ENCODE measurements at regions not wholly inside any gene's neighbourhood (a gene's known extent, or its start where the extent isn't known, plus 50 kb on each side); places are given as distances from the start of the nearest gene placed in this dataset.

DNA sequence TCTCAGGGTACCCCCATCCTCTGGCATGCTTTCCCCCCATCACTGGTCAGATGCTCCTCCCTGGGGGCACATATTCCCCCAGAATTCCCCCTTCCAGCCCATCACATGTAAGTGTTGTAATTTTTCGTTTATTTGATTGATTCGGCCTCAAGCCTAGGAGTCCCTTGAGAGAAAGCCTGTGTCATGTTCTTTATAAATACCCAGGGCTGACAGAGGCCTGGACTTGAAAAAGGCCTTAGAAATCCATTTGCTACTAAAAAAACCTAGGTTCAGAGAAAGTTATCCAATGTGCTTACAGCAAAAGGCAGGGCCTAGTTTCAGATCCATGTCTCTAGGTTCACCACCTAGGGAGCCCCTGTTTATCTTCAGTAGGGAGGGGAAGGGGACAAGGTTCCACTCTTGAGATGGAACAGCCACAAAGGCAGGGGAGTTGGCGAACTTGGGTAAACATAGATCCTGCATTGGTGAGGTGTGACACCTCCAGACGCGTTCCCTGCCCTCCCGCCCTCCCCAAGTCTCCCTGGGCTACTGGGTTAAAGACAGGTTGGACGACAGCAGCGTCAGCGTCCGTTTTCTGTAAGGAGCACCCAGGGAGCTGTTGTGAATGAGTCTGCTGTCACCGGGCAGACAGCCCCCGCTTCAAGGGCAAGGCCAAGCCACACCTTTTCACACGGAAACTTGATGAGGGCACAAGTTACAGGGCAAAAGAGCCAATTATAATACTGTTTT, 147.8 kb downstream of the EN1 start:
- no peak for DNase-seq (ENCODE audit: low read depth in 2 of 3, low spot score in 1 of 3)

DNA sequence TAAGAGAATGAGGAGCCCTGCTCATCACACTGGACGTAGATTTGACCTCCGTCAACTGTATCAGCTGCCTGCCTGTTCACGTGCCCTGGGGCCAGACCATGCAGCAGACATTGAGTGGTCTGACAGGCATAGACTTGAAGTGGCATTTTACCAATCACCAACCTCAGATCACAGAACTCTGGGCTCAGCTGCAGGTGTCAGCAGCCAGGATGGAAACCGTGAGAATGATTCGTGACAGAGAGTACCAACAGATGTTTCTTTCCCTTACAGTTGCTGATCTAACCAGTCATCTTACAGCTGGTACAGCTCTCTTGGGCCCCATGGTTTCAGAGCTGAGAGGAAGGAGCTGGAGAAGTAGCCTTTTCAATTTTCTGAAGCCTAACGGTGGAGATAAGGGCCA, 148.9 kb downstream of the EN1 start:
- no peak for DNase-seq (ENCODE audit: low read depth in 2 of 3, low spot score in 1 of 3)

DNA sequence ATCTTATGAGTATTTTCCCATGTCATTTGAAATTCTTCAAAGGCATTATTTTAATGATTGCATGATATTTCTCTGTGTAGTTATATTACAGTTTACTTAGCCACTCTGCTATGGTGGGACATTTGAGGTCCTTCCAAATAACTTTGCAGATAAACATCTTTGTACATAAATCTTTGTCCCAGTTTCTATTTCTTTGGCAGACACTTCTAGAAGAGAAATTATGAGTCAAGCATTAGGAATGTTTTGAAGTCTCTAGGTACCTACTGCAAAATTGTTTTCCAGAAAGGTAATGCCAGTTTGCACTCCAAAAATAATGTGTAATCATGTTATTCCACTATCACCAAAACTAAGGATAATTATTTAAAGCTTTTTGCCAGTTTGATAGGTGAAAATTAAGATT, 149.7 kb downstream of the EN1 start:
- DNase-seq (ENCODE audit: low read depth in 2 of 3, low spot score in 1 of 3): no peak

DNA sequence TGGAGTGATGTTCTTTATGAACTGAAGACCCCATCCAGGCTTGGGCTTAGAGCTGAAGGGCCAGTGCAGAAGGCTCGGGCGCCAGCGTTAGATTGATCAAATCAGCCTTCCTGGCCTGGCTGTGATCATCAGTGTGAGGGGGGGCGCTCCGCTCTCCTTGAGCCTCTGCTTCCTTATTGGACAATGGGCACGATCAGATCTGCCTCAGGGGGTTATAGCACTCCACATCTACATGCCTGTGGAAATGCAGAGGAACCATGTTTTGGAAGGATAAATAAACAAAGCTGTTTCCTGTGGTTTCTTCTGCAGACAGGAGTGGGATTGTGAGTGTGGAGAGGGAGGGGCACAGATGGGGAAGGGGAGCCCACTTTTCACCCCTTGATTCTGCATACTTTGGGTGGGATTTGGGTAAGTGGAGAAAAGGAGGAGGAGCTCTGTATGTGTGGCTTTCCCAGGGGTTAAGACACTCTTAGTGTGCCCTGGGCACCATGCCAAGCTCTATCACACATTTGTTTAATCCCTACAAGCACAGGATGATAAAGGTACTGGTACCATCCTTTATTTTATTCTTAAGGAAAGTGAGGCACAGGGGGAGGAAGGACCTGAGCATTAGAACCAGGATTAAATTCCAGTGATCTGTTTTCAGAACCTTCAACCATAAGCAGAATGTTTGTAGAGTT, 150.5 kb downstream of the EN1 start:
- no peak for DNase-seq (ENCODE audit: low read depth in 2 of 3, low spot score in 1 of 3)

DNA sequence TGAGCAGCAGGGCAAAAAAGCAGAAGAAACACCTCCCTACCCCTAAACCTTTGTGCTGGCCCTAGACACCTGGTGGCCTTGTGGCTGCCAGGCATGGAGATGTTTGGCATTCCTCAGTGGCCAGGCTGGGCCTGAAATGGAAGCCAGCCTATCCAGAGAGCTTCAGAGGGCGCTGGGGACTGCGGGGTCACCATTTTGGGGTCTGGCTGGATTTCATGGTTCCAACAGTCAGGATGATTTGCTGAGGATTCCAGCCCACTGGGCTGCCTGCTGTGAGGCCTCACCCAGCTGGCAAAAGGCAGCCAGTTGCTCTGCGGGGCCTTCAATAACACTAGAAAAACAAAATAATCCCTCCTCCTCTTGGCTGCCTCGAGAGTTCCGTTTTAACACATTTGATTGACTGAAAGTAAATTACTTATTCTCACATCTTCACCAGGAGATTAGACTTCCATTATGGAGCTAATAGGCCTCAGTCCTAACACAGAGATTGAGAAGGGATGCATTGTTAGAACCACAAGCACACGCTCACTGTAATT, 154.1 kb downstream of the EN1 start:
- DNase-seq (ENCODE audit: low read depth in 2 of 3, low spot score in 1 of 3): no peak

DNA sequence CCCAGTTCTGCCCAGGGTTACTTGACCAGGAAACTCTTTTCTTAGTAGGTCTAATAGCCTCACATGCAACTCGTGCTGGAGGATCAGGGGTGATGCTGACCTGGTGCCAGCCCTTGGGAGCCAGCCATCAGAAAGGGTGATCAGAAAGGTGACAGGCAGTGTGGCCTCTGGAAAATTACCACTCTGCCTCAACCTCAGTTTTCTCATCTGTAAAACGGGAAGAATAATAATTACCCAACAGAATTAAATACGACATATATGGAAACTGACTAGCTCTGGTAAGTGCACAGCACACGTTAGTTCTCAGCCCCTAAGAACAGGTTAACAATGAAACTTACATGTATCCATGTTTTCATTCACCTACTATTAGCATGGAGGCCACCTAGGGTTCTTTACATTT, 157.6 kb downstream of the EN1 start:
- DNase-seq (ENCODE audit: low read depth in 2 of 3, low spot score in 1 of 3): no peak

DNA sequence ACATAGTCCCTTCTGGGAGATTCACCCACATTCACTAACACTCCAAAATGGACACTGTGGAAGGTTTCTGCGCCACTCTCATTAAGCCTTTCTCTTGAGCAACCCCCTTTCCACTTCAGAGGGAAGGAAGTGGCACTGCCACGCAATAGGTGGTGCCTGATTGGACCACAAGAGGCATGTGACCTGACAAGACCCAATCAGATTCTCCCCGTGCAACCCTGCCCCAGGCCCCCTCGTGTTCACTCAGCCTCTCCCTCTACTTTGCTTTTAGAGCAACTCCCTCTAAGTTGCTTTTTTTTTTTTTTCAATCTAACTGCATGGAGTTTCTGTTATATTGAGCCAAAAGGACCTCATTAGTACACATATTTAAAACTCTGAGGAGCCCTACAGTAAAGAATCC, 158.0 kb downstream of the EN1 start:
- no peak for DNase-seq (ENCODE audit: low read depth in 2 of 3, low spot score in 1 of 3)

DNA sequence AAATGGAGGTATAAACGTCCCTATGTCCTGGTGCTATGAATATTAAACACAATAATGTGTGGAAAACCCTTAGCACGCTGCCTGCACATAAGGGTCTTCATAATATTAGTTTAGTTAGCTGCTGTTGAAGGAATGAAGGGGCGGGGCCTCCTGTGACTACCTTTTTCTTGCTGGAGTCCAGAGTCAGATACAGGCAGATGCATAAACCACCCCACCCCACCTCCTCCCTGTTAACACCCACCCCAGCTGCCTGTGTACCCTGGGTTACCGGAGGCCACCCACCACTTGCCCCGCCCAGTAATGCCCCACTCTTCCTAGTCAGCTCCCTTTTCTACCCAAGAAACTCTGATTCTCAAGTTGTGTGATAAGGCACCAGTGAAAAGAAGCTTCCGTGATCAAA, 158.4 kb downstream of the EN1 start:
- DNase-seq (ENCODE audit: low read depth in 2 of 3, low spot score in 1 of 3): no peak

DNA sequence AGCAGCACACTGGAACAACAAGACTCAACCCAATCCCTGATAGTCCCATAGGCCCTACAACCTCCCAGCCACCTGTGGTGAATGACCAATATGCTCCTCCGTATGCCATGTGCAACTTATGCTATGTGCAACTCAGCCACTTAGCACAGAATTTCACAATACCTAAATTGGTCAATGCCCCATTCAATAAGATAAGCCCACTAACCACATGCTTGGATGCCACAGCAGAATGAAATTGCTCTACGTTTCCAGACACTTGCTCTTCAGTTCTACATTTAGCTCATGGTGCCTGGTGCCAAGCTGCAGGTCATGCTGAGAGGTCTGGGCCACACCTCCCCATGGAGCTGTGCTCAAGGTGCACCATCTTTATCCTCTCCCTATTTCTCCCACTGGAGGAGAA, 159.8 kb downstream of the EN1 start:
- DNase-seq (ENCODE audit: low read depth in 2 of 3, low spot score in 1 of 3): no peak

DNA sequence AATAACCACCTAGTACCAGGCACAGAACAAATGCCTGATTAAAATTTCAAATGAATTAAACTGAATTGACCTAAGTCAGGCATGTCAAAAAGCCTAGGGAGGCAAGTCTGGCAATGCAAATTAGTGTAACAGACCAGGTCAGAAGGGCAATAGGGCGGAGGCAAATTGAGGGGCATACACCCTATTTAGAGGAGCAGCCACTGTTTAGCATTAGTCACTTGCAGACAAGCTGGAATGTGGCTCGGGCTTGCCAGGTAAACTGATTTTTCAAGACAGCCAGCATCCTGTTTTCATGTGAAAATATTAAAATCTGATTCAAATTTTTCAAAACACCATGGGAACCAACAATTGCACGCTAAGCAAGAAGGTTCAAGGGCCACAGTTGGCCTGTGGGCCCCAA, 160.3 kb downstream of the EN1 start:
- DNase-seq (ENCODE audit: low read depth in 2 of 3, low spot score in 1 of 3): no peak

DNA sequence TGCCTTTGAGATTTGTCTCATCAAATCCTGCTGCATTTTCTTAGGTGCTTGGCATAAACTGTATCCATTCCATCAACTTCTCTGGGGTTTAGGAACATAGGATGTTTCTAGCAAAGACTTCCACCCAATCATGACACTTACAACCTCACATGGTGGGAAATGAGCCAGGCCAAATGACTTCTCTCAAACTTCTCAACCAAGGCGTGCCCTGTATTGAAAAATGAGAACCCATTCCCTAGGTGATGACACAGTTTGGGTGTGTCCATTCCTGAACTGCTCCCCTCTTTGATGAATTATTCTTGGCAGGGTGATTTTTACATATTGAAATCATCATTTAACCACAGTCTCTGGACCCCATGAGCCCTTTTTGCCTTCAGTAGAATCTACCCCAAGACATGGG, 161.1 kb downstream of the EN1 start:
- DNase-seq (ENCODE audit: low read depth in 2 of 3, low spot score in 1 of 3): no peak

- no peak for DNase-seq (ENCODE audit: low read depth in 2 of 3, low spot score in 1 of 3)
Measured at GRCh38 chr2:118683460-118683859, 164.0 kb downstream of the EN1 start.

GRCh38 chr2:118678985-118679384, 168.5 kb downstream of the EN1 start:
- no peak for DNase-seq (ENCODE audit: low read depth in 2 of 3, low spot score in 1 of 3)

DNA sequence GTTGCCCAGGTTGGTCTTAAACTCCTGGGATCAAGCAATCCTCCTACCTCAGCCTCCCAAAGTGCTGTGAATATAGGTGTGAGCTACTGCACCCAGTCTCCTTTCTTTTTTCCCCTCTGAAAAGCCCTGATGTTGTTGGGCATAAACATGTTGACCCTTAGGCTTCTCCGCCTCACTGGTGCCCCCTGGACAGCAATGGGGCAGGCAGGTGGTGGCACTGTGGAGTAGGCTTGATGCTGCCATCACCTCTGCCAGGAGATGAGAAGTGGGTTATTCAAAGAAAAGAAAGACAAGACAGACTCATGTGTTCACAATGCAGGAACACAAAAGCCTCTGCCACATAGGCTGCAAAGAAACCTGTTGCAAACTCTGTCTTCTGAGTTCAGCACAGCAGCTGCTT, 169.9 kb downstream of the EN1 start:
- no peak for DNase-seq (ENCODE audit: low read depth in 2 of 3, low spot score in 1 of 3)

GRCh38 chr2:118675531-118675930, 171.9 kb downstream of the EN1 start:
- no peak for DNase-seq (ENCODE audit: low read depth in 2 of 3, low spot score in 1 of 3)

GRCh38 chr2:118672571-118673158, 174.8 kb downstream of the EN1 start:
- no peak for DNase-seq (ENCODE audit: low read depth in 2 of 3, low spot score in 1 of 3)

DNA sequence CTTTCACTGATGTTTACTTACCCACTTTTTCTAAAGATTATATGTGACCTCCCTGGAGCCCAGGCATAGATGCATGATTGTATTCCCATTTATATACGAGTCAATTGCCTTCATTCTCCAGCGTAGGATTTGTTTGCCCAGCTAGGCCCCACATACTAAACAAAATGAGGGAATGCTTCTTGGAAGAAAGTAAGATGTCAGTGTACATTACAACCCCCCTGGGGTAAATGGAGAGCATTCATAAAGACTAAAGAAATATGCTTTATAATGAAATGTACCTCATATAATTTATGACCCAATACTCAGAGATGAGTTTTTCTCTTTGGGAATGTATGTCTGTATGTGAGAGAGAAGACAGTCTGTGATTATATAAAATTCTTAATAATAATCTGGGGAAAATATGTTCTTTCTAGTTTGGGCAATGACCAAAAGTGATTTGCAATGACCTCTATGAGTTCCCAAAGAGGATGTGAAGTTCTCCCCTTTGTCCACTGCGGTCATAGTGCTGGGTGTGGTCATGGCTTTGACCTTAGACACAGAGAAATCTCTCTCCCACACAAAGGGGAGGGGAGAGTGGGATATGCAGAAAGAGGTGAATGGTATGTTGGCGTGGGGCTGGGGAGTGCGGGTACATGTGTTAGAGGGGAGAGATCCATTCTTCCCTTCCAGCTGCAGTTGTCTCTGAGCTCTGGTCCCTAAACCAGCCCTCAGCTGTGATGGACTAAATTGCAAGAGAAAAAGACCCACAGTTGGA, 175.6 kb downstream of the EN1 start:
- no peak for DNase-seq (ENCODE audit: low read depth in 2 of 3, low spot score in 1 of 3)

DNA sequence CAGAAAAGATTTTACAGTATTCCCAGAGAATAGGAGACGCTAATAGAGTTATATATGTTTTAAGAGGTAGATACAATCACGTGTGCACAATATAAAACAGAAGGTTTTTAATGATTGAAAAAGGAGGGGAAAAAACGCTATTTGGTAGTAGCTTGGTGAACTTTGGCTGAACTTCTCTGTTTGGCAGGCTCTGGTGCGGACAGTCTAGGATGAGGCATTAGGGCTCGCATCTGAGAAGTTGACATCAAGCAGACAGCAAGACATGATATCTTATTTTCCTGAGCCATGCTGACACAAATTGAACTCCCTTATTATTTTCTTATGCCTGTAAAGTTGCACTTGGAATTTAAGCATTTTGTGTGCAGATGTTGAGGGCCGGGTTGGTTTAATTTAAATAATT, 176.6 kb downstream of the EN1 start:
- no peak for DNase-seq (ENCODE audit: low read depth in 2 of 3, low spot score in 1 of 3)

- DNase-seq (ENCODE audit: low read depth in 2 of 3, low spot score in 1 of 3): no peak
Measured at GRCh38 chr2:118670276-118670675, 177.2 kb downstream of the EN1 start.

GRCh38 chr2:118669654-118670053, 177.8 kb downstream of the EN1 start:
- DNase-seq (ENCODE audit: low read depth in 2 of 3, low spot score in 1 of 3): no peak
